MM.1S (cell line): ENCODE measurements at regions not wholly inside any gene's neighbourhood (a gene's known extent, or its start where the extent isn't known, plus 50 kb on each side); places are given as distances from the start of the nearest gene placed in this dataset.

Experiments used
- CTCF ChIP-seq: fragments of 300-600 bp; sonication (generic); IDR thresholded peaks from 2 replicates; pipeline ENCODE4 v1.5.1; 2016; ENCODE audit warnings: antibody characterized with exemption, low read length, mixed read lengths
- EZH2 ChIP-seq: fragments of 300-600 bp; sonication (generic); optimal IDR thresholded peaks from 2 replicates; pipeline ENCODE3; 2017; ENCODE audit warnings: low read depth, mild to moderate bottlenecking, antibody characterized with exemption, low read length, mixed read lengths

GRCh38 chr20:56806952-56807517 is 177.9 kb downstream of the TFAP2C start:
- TF ChIP-seq CTCF (no peak), EZH2 (no peak)
